NCI-H146 treated with DMSO at 0.1 percent for 48 hours (cell line): ENCODE measurements at regions not wholly inside any gene's neighbourhood (a gene's known extent, or its start where the extent isn't known, plus 50 kb on each side); places are given as distances from the start of the nearest gene placed in this dataset.

Experiments used
- DNase-seq: peaks from one replicate; lab custom pipeline; 2025; ENCODE audit not compliant: unreplicated experiment; lab: John Stamatoyannopoulos, UW

- no peak for DNase-seq
These were observed 142.9 kb upstream of the TMPO start for GRCh38 chr12:98372340-98373024.

- DNase-seq, result peak; percentile 54
These were observed 142.3 kb upstream of the TMPO start for GRCh38 chr12:98373025-98373554.

DNA sequence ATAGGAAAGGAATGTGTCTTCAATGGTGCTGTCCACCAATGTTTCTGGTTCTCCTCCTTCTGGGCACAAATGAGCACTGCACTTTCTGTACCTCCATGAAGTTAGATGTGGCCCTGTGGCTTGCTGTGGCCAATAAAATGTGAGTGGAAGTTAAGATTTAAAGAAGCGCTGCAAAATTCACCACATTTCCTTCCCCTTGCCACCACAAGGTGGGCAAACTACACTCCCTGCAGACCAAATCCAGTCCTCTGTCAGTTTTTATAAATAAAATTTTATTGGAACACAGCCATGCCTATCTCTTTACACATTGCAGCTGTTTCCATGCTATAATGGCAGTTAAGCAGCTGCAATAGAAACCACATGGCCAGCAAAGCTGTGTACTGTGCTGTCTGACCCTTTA lies 141.4 kb upstream of the TMPO start:
- peak; percentile 10 for DNase-seq

DNA sequence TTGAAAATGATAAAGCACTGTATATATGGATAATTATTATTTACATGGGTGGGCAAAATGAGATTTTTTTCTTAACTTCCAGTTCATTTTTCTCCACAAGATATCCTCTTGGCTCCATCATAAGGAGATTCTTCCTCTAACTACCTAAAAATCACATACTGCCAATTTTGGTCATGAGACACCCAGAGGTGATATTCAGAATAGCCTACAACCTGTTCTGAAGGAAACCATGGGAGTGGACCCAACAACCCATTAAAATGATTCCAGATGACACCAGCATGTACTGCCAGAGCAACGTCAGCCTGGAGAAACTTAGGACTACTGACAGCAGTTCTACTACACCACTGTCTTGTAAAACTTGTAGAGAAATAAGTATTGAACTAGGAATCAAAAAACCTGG lies 136.3 kb upstream of the TMPO start:
- DNase-seq, result no peak

DNA sequence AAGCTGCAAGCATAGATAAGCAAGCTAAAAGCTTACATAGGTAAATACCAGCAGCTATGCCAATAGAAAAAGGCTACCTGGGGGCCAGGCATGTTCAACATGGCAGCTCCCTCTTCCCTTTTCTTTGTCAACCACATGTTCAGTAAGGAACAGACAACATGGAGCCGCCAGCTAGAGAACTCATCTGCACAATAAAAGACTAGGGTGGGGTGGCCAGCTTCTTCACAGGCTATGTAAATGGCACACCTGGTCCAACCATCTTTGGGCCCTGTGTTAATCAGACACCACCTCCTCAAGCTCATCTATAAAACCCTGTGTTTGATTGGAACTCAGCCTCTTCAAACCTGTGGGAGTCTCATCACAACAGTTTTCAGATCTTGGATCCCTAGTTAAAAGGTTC lies 129.7 kb upstream of the TMPO start:
- DNase-seq, result peak; percentile 34

DNA sequence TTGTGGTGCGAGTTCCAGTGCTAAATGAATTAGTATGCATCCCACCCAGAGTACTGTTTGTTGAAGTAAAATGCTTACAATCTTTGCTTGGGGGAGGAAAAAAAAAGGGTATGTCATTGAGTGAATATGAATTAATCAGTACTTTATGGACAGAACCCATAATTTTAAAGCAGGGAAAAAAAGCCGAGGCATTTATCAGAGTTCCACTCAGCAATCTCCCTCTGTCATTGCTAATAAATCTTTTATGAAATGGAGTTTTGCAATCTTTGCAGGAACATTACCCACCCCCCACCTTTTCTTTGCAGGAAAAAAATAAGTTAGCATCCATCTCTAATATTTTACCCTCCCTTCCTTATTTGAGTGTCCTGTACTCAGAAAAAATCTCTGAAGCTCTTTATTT lies 127.9 kb upstream of the TMPO start:
- DNase-seq, result no peak

- no peak for DNase-seq
These were observed 127.3 kb upstream of the TMPO start for GRCh38 chr12:98388126-98388525.

GRCh38 chr12:98389593-98389992 lies 125.8 kb upstream of the TMPO start:
- DNase-seq, result no peak

- DNase-seq, result peak; percentile 93
These were observed 117.9 kb upstream of the TMPO start for GRCh38 chr12:98397323-98398105.

GRCh38 chr12:98399532-98399931 lies 115.9 kb upstream of the TMPO start:
- peak; percentile 33 for DNase-seq

DNA sequence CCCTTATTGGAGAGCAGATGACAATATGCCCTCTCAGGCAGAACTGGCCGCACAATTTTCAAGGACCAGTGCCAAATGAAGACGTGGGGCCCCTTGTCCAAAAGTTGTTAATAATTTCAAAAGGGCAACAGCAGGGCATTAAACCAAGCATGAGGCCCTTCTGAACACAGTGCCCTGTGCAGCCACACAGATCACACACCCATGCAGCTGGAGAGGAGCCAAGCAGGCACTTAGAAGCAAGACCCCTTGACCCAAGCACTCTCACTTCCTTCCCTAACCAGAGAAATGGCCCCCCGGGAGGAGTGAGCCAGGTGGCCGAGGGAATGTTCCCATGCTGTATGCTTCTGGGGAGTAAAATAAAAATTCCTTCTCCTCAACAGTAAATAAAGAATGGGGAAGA lies 114.0 kb upstream of the TMPO start:
- no peak for DNase-seq

DNA sequence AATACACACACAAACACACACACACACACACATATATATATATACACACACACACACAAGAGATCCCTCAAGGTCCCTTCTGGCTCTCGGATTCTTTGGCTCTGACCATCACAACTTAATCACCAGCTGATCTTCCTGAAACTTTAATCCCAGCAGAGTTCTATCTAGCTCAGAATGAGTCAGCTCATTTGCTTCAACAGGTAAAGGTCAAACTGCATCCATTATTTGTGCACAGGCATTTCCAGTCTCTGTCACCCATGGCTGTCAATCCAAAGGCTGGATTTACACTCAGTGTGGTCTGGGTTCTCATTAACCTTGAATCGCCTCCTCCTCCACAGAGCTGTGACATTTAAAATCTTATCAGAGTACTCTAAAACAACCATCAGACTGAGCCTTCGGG lies 113.3 kb upstream of the TMPO start:
- no peak for DNase-seq

GRCh38 chr12:98402671-98403070 lies 112.7 kb upstream of the TMPO start:
- DNase-seq, result no peak

DNA sequence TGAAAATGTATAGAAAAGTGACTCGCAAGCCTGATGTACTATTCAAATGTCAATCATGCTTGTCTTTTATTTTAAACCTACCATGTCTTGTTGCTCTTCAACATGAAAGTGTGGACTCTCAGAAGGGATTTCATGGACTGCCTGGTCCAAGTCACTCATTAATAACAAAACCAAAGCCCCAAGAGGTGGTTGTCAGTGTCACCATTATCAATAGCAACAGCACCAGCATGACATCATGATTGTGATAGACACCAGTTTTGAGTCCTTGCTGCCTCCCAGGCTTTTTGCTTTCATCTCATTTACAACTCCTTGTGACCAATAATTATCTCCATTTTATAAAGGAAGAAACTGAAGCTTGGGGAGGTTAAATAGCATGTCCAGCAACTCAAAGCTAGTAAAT lies 112.0 kb upstream of the TMPO start:
- DNase-seq, result no peak

GRCh38 chr12:98403936-98404335 lies 111.5 kb upstream of the TMPO start:
- no peak for DNase-seq

DNA sequence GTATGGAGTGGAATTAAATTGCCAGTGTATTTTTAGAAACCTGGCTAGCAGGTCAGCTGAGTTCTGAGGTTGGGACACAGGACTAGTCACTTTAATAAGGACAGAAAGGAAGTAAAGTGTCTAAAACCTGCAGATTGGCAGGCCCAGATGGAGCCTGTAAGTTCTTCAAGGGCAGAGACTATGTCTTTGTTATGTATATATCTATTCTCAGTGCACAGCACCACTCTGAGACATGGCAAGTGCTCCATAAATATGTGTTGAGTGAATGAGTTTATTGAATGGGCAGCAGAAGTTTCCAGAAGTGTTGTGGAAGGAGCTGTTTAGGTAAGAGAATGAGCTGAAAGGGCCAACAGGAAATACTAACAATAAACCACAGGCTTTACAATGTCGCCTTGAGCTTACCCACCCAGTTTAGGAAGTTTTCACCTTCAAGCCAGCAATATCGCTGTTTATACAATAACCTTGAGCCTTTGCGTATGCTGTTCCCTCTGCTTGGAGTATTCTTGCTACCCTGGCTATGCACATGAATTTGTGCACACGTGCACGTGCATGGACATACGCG lies 109.5 kb upstream of the TMPO start:
- DNase-seq, result no peak

GRCh38 chr12:98406378-98406777 lies 109.0 kb upstream of the TMPO start:
- DNase-seq, result no peak

DNA sequence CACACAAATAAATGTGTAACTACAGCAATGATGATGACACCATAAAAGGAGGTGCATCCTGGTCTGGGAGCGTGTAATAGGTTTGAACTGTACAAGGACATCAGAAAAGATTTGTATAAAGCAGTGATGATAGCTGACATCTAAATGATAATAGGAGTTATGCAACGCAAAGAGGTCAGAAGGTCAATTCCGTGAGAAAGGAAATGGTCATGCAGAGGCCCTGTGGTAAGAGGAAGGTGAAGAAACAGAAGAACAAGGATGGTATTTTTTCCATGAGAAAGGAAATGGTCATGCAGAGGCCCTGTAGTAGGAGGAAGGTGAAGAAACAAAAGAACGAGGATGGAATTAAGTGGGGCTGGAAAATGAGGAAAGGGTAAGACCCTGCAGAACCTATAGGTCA lies 106.7 kb upstream of the TMPO start:
- DNase-seq, result no peak

DNA sequence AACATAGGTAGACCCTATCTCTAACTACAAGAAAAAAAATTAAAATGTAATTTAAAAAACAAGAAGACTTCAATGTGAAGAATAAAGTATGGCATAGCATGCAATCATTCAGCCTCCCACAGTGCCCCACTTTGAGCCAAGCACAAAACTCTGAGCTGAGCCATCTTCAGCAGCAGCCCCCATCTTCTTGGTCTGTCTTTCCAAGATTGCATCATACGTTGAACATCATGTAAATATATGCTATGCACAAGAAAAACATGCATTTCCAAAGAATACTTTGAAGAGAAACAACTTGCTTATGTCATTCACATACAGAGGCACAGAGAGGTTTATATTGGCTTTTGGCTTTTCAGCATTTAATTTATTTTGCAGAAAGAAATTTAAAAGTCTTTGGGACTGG lies 105.8 kb upstream of the TMPO start:
- no peak for DNase-seq

- no peak for DNase-seq
These were observed 105.0 kb upstream of the TMPO start for GRCh38 chr12:98410356-98410755.

DNA sequence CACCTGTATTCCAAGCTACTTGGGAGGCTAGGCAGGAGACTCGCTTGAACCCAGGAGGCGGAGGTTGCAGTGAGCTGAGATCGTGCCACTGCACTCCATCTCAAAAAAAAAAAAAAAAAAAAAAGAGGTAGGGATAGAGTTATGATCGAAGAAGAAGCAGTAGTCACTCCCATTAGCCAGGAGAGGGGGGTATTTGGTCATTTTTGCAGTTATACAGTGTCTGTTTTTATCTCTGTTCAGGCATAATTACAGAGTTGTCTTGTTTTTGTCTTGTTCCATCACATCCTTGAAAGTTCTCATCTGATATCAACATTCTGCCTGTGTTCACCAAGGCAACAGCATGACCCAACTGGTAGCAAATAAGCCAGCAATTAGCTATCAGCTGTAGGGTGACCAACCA lies 98.5 kb upstream of the TMPO start:
- peak; percentile 22 for DNase-seq

GRCh38 chr12:98417266-98417665 lies 98.1 kb upstream of the TMPO start:
- DNase-seq, result no peak
